ENCODE measurements at regions not wholly inside any gene's neighbourhood (a gene's known extent, or its start where the extent isn't known, plus 50 kb on each side); places are given as distances from the start of the nearest gene placed in this dataset.

GRCh38 chr3:94714194-94714593 is 651.3 kb downstream of the NSUN3 start:
- Mint-ChIP-seq H3K27me3 (no peaks in the 10 kb centered on the region), H3K27ac (no peak overlapping the region), H3K9me3 (peaks cover 8 to 12% of the 10 kb centered on the region in 2 donors), H3K4me1 (ENCODE audit: low read depth in 2 of 2) (no peaks in the 10 kb centered on the region), H3K4me3 (no peak overlapping the region), H3K36me3 (ENCODE audit: insufficient read depth) (no peaks in the 10 kb centered on the region)
- ATAC-seq (replicated peaks) (no peak), DNase-seq (no peak)

- H3K4me3 Mint-ChIP-seq, result no peak overlapping the region
- H3K36me3 Mint-ChIP-seq (ENCODE audit: insufficient read depth), result no peaks in the 10 kb centered on the region
- no peak for DNase-seq
- no peaks in the 10 kb centered on the region for H3K27me3 Mint-ChIP-seq
- no peak for ATAC-seq (replicated peaks)
- H3K27ac Mint-ChIP-seq, result no peak overlapping the region
- H3K9me3 Mint-ChIP-seq, result peaks cover 12% of the 10 kb centered on the region in 2 donors
- no peaks in the 10 kb centered on the region for H3K4me1 Mint-ChIP-seq (ENCODE audit: low read depth in 2 of 2)
Measured at GRCh38 chr3:94716326-94717018, 653.6 kb downstream of the NSUN3 start.

GRCh38 chr3:94734206-94734605 is 671.3 kb downstream of the NSUN3 start:
- Mint-ChIP-seq H3K9me3 (peaks cover 5 to 12% of the 10 kb centered on the region in 2 donors), H3K4me1 (ENCODE audit: low read depth in 2 of 2) (no peaks in the 10 kb centered on the region), H3K27me3 (no peaks in the 10 kb centered on the region), H3K27ac (no peak overlapping the region), H3K36me3 (ENCODE audit: insufficient read depth) (peaks cover 3% of the 10 kb centered on the region), H3K4me3 (no peak overlapping the region)
- no peak for ATAC-seq (replicated peaks)
- DNase-seq, result no peak

GRCh38 chr3:94735354-94735753 is 672.5 kb downstream of the NSUN3 start:
- no peak for DNase-seq
- Mint-ChIP-seq H3K9me3 (peaks cover 5 to 12% of the 10 kb centered on the region in 2 donors), H3K27ac (no peak overlapping the region), H3K36me3 (ENCODE audit: insufficient read depth) (peaks cover 3% of the 10 kb centered on the region), H3K4me1 (ENCODE audit: low read depth in 2 of 2) (no peaks in the 10 kb centered on the region), H3K27me3 (no peaks in the 10 kb centered on the region), H3K4me3 (no peak overlapping the region)
- ATAC-seq (replicated peaks), result no peak

GRCh38 chr3:94737116-94737515 is 674.3 kb downstream of the NSUN3 start:
- ATAC-seq (replicated peaks) (no peak), DNase-seq (no peak)
- Mint-ChIP-seq H3K4me3 (no peak overlapping the region), H3K27ac (no peak overlapping the region), H3K27me3 (no peaks in the 10 kb centered on the region), H3K36me3 (ENCODE audit: insufficient read depth) (peaks cover 3% of the 10 kb centered on the region), H3K4me1 (ENCODE audit: low read depth in 2 of 2) (no peaks in the 10 kb centered on the region), H3K9me3 (peaks cover 3 to 12% of the 10 kb centered on the region in 2 donors)

- DNase-seq, result no peak
- Mint-ChIP-seq H3K4me3 (no peak overlapping the region), H3K27ac (no peak overlapping the region), H3K4me1 (ENCODE audit: low read depth in 2 of 2) (no peaks in the 10 kb centered on the region), H3K36me3 (ENCODE audit: insufficient read depth) (peaks cover 3% of the 10 kb centered on the region), H3K9me3 (peaks cover 8 to 28% of the 10 kb centered on the region in 2 donors), H3K27me3 (no peaks in the 10 kb centered on the region)
- ATAC-seq (replicated peaks), result no peak
Measured at GRCh38 chr3:94739420-94739819, 676.6 kb downstream of the NSUN3 start.

- ATAC-seq (replicated peaks) (no peak), DNase-seq (no peak)
- Mint-ChIP-seq H3K4me3 (no peak overlapping the region), H3K4me1 (ENCODE audit: low read depth in 2 of 2) (no peaks in the 10 kb centered on the region), H3K36me3 (ENCODE audit: insufficient read depth) (no peaks in the 10 kb centered on the region), H3K9me3 (peaks cover 17 to 32% of the 10 kb centered on the region in 2 donors), H3K27ac (no peak overlapping the region), H3K27me3 (no peaks in the 10 kb centered on the region)
Measured at GRCh38 chr3:94758751-94759150, 695.9 kb downstream of the NSUN3 start.

GRCh38 chr3:94772402-94772801 is 709.5 kb downstream of the NSUN3 start:
- no peak overlapping the region for H3K27ac Mint-ChIP-seq
- DNase-seq (no peak), ATAC-seq (replicated peaks) (no peak)
- H3K4me3 Mint-ChIP-seq, result no peak overlapping the region
- no peaks in the 10 kb centered on the region for H3K27me3 Mint-ChIP-seq
- H3K36me3 Mint-ChIP-seq (ENCODE audit: insufficient read depth), result no peaks in the 10 kb centered on the region
- H3K4me1 Mint-ChIP-seq (ENCODE audit: low read depth in 2 of 2), result no peaks in the 10 kb centered on the region
- peaks cover 9 to 11% of the 10 kb centered on the region in 2 donors for H3K9me3 Mint-ChIP-seq

- H3K4me3 Mint-ChIP-seq, result no peak overlapping the region
- H3K27ac Mint-ChIP-seq, result no peak overlapping the region
- H3K27me3 Mint-ChIP-seq, result no peaks in the 10 kb centered on the region
- H3K36me3 Mint-ChIP-seq (ENCODE audit: insufficient read depth), result no peaks in the 10 kb centered on the region
- peaks cover 0 to 6% of the 10 kb centered on the region in 2 donors for H3K9me3 Mint-ChIP-seq
- ATAC-seq (replicated peaks) (no peak), DNase-seq (no peak)
- H3K4me1 Mint-ChIP-seq (ENCODE audit: low read depth in 2 of 2), result no peaks in the 10 kb centered on the region
Measured at GRCh38 chr3:94775746-94776145, 712.9 kb downstream of the NSUN3 start.

GRCh38 chr3:94776401-94776915 is 713.6 kb downstream of the NSUN3 start:
- H3K36me3 Mint-ChIP-seq (ENCODE audit: insufficient read depth), result no peaks in the 10 kb centered on the region
- H3K27ac Mint-ChIP-seq, result no peak overlapping the region
- no peaks in the 10 kb centered on the region for H3K4me1 Mint-ChIP-seq (ENCODE audit: low read depth in 2 of 2)
- no peaks in the 10 kb centered on the region for H3K27me3 Mint-ChIP-seq
- H3K9me3 Mint-ChIP-seq, result peaks cover 0 to 6% of the 10 kb centered on the region in 2 donors
- ATAC-seq (replicated peaks) (no peak), DNase-seq (no peak)
- no peak overlapping the region for H3K4me3 Mint-ChIP-seq

- H3K27me3 Mint-ChIP-seq, result no peaks in the 10 kb centered on the region
- DNase-seq, result no peak
- peaks cover 0 to 10% of the 10 kb centered on the region in 2 donors for H3K9me3 Mint-ChIP-seq
- no peaks in the 10 kb centered on the region for H3K4me1 Mint-ChIP-seq (ENCODE audit: low read depth in 2 of 2)
- H3K27ac Mint-ChIP-seq, result no peak overlapping the region
- no peak for ATAC-seq (replicated peaks)
- no peak overlapping the region for H3K4me3 Mint-ChIP-seq
- H3K36me3 Mint-ChIP-seq (ENCODE audit: insufficient read depth), result no peaks in the 10 kb centered on the region
Measured at GRCh38 chr3:94778289-94778688, 715.4 kb downstream of the NSUN3 start.

GRCh38 chr3:94778814-94779494 is 716.1 kb downstream of the NSUN3 start:
- H3K4me1 Mint-ChIP-seq (ENCODE audit: low read depth in 2 of 2), result no peaks in the 10 kb centered on the region
- H3K4me3 Mint-ChIP-seq, result no peak overlapping the region
- no peak overlapping the region for H3K27ac Mint-ChIP-seq
- peaks cover 0 to 10% of the 10 kb centered on the region in 2 donors for H3K9me3 Mint-ChIP-seq
- ATAC-seq (replicated peaks), result no peak
- H3K27me3 Mint-ChIP-seq, result no peaks in the 10 kb centered on the region
- no peaks in the 10 kb centered on the region for H3K36me3 Mint-ChIP-seq (ENCODE audit: insufficient read depth)
- DNase-seq, result no peak

GRCh38 chr3:94779699-94780098 is 716.8 kb downstream of the NSUN3 start:
- DNase-seq, result no peak
- peaks cover 0 to 10% of the 10 kb centered on the region in 2 donors for H3K9me3 Mint-ChIP-seq
- no peaks in the 10 kb centered on the region for H3K4me1 Mint-ChIP-seq (ENCODE audit: low read depth in 2 of 2)
- H3K27me3 Mint-ChIP-seq, result no peaks in the 10 kb centered on the region
- H3K27ac Mint-ChIP-seq, result no peak overlapping the region
- no peak for ATAC-seq (replicated peaks)
- H3K4me3 Mint-ChIP-seq, result no peak overlapping the region
- H3K36me3 Mint-ChIP-seq (ENCODE audit: insufficient read depth), result no peaks in the 10 kb centered on the region

GRCh38 chr3:94784274-94784673 is 721.4 kb downstream of the NSUN3 start:
- Mint-ChIP-seq H3K27me3 (no peaks in the 10 kb centered on the region), H3K4me1 (ENCODE audit: low read depth in 2 of 2) (no peaks in the 10 kb centered on the region), H3K9me3 (peaks cover 0 to 4% of the 10 kb centered on the region in 2 donors), H3K36me3 (ENCODE audit: insufficient read depth) (no peaks in the 10 kb centered on the region), H3K27ac (no peak overlapping the region), H3K4me3 (no peak overlapping the region)
- ATAC-seq (replicated peaks) (no peak), DNase-seq (no peak)
